HUES64 (cell line): ENCODE measurements at regions not wholly inside any gene's neighbourhood (a gene's known extent, or its start where the extent isn't known, plus 50 kb on each side); places are given as distances from the start of the nearest gene placed in this dataset.

Source experiments
- H3K27ac ChIP-seq: 2 replicates; pipeline ENCODE4 v1.7.0; 2013; ENCODE audit warnings: low read depth, low read length, inconsistent platforms
- H3K27me3 ChIP-seq: 2 replicates; pipeline ENCODE4 v1.6.1; 2013; ENCODE audit warnings: mild to moderate bottlenecking, low read length; ENCODE audit not compliant: insufficient read depth
- H3K36me3 ChIP-seq: 2 replicates; pipeline ENCODE4 v1.6.1; 2013; ENCODE audit warnings: mild to moderate bottlenecking, low read length; ENCODE audit not compliant: insufficient read depth
- H3K4me1 ChIP-seq: 2 replicates; pipeline ENCODE4 v1.6.1; 2013; ENCODE audit warnings: mild to moderate bottlenecking, low read length, moderate library complexity; ENCODE audit not compliant: insufficient read depth
- H3K4me3 ChIP-seq: 2 replicates; pipeline ENCODE4 v1.5.1; 2013; ENCODE audit warnings: mild to moderate bottlenecking, low read length, moderate library complexity
- H3K9ac ChIP-seq: 2 replicates; pipeline ENCODE4 v1.6.1; 2013; ENCODE audit warnings: mild to moderate bottlenecking, low read depth, low read length
- H3K9me3 ChIP-seq: 2 replicates; pipeline ENCODE4 v1.6.1; 2013; ENCODE audit warnings: low read depth, low read length; ENCODE audit not compliant: insufficient read depth
- WGBS: fragments of 150-250, 120-280 bp; methylation state at CpG from one replicate; pipeline ENCODE4 v1.1.7; 2013; ENCODE audit warnings: missing lambda C conversion rate; 5-methylcytosine and 5-hydroxymethylcytosine counted together

GRCh38 chr5:164893071-164893470, 1387.7 kb downstream of the MAT2B start:
- WGBS, result 75% methylated on average over 5 of the region's 5 CpGs
- peaks cover 17% of the 10 kb centered on the region for H3K9me3 ChIP-seq

GRCh38 chr5:164898705-164899104, 1393.3 kb downstream of the MAT2B start:
- Histone ChIP-seq H3K9me3 (peaks cover 5% of the 10 kb centered on the region), H3K27me3 (no peaks in the 10 kb centered on the region), H3K4me1 (no peaks in the 10 kb centered on the region), H3K9ac (no peak overlapping the region), H3K36me3 (no peaks in the 10 kb centered on the region), H3K4me3 (no peak overlapping the region), H3K27ac (no peak overlapping the region)

More at GRCh38 chr5:164893071-164893470, 1387.7 kb downstream of the MAT2B start:
- H3K4me1 ChIP-seq, result no peaks in the 10 kb centered on the region
- H3K9ac ChIP-seq, result no peak overlapping the region
- no peak overlapping the region for H3K27ac ChIP-seq
- no peak overlapping the region for H3K4me3 ChIP-seq
- no peaks in the 10 kb centered on the region for H3K27me3 ChIP-seq
- H3K36me3 ChIP-seq, result no peaks in the 10 kb centered on the region

- Histone ChIP-seq H3K4me3 (no peak overlapping the region), H3K36me3 (no peaks in the 10 kb centered on the region), H3K27ac (no peak overlapping the region), H3K4me1 (no peaks in the 10 kb centered on the region), H3K9ac (no peak overlapping the region), H3K27me3 (no peaks in the 10 kb centered on the region), H3K9me3 (no peaks in the 10 kb centered on the region)
- WGBS, result 94% methylated on average over 3 of the region's 3 CpGs
Measured at GRCh38 chr5:164909673-164910072, 1404.3 kb downstream of the MAT2B start.

GRCh38 chr5:164921722-164922121, 1416.3 kb downstream of the MAT2B start:
- Histone ChIP-seq H3K9ac (no peak overlapping the region), H3K27me3 (no peaks in the 10 kb centered on the region), H3K27ac (no peak overlapping the region), H3K4me1 (no peaks in the 10 kb centered on the region), H3K9me3 (peaks cover 27% of the 10 kb centered on the region; the same call in 1 of the 2 replicates), H3K4me3 (no peak overlapping the region), H3K36me3 (no peaks in the 10 kb centered on the region)

GRCh38 chr5:164934039-164934438, 1428.6 kb downstream of the MAT2B start:
- no peaks in the 10 kb centered on the region for H3K9me3 ChIP-seq
- no peak overlapping the region for H3K4me3 ChIP-seq
- WGBS, result 96% methylated on average over 7 of the region's 7 CpGs
- no peaks in the 10 kb centered on the region for H3K36me3 ChIP-seq
- no peak overlapping the region for H3K27ac ChIP-seq
- H3K9ac ChIP-seq, result no peak overlapping the region
- H3K4me1 ChIP-seq, result no peaks in the 10 kb centered on the region
- no peaks in the 10 kb centered on the region for H3K27me3 ChIP-seq

- H3K27me3 ChIP-seq, result no peaks in the 10 kb centered on the region
- 93% methylated on average over 7 of the region's 7 CpGs for WGBS
- H3K27ac ChIP-seq, result no peak overlapping the region
- H3K4me3 ChIP-seq, result no peak overlapping the region
- H3K36me3 ChIP-seq, result no peaks in the 10 kb centered on the region
- H3K4me1 ChIP-seq, result no peaks in the 10 kb centered on the region
- no peaks in the 10 kb centered on the region for H3K9me3 ChIP-seq
- H3K9ac ChIP-seq, result no peak overlapping the region
Measured at GRCh38 chr5:164934561-164934960, 1429.1 kb downstream of the MAT2B start.

GRCh38 chr5:164941132-164941531, 1435.7 kb downstream of the MAT2B start:
- H3K4me3 ChIP-seq, result no peak overlapping the region
- no peaks in the 10 kb centered on the region for H3K4me1 ChIP-seq
- no peak overlapping the region for H3K27ac ChIP-seq
- WGBS, result 91% methylated on average over 3 of the region's 4 CpGs
- H3K27me3 ChIP-seq, result no peaks in the 10 kb centered on the region
- no peak overlapping the region for H3K9ac ChIP-seq
- H3K9me3 ChIP-seq, result no peaks in the 10 kb centered on the region
- no peaks in the 10 kb centered on the region for H3K36me3 ChIP-seq

GRCh38 chr5:164950927-164951326, 1445.5 kb downstream of the MAT2B start:
- H3K4me1 ChIP-seq, result no peaks in the 10 kb centered on the region
- no peaks in the 10 kb centered on the region for H3K9me3 ChIP-seq
- H3K27me3 ChIP-seq, result no peaks in the 10 kb centered on the region
- no peaks in the 10 kb centered on the region for H3K36me3 ChIP-seq
- no peak overlapping the region for H3K4me3 ChIP-seq
- 93% methylated on average over 3 of the region's 3 CpGs for WGBS
- no peak overlapping the region for H3K9ac ChIP-seq
- no peak overlapping the region for H3K27ac ChIP-seq

GRCh38 chr5:164951570-164951969, 1446.2 kb downstream of the MAT2B start:
- no peak overlapping the region for H3K9ac ChIP-seq
- H3K4me3 ChIP-seq, result no peak overlapping the region
- no peak overlapping the region for H3K27ac ChIP-seq
- H3K27me3 ChIP-seq, result no peaks in the 10 kb centered on the region
- 94% methylated on average over 2 of the region's 2 CpGs for WGBS
- no peaks in the 10 kb centered on the region for H3K9me3 ChIP-seq
- H3K4me1 ChIP-seq, result no peaks in the 10 kb centered on the region
- H3K36me3 ChIP-seq, result no peaks in the 10 kb centered on the region

- 94% methylated on average over 5 of the region's 5 CpGs for WGBS
- Histone ChIP-seq H3K27me3 (no peaks in the 10 kb centered on the region), H3K9ac (no peak overlapping the region), H3K4me3 (no peak overlapping the region), H3K4me1 (no peaks in the 10 kb centered on the region), H3K27ac (no peak overlapping the region), H3K36me3 (no peaks in the 10 kb centered on the region), H3K9me3 (no peaks in the 10 kb centered on the region)
Measured at GRCh38 chr5:164958688-164959087, 1453.3 kb downstream of the MAT2B start.

GRCh38 chr5:164959761-164960160, 1454.3 kb downstream of the MAT2B start:
- WGBS, result 93% methylated on average over 4 of the region's 4 CpGs
- H3K27me3 ChIP-seq, result no peaks in the 10 kb centered on the region
- H3K4me3 ChIP-seq, result no peak overlapping the region
- H3K9me3 ChIP-seq, result no peaks in the 10 kb centered on the region
- H3K9ac ChIP-seq, result no peak overlapping the region
- no peaks in the 10 kb centered on the region for H3K36me3 ChIP-seq
- no peaks in the 10 kb centered on the region for H3K4me1 ChIP-seq
- no peak overlapping the region for H3K27ac ChIP-seq

- H3K27me3 ChIP-seq, result no peaks in the 10 kb centered on the region
- H3K9me3 ChIP-seq, result no peaks in the 10 kb centered on the region
- no peaks in the 10 kb centered on the region for H3K36me3 ChIP-seq
- 91% methylated on average over 2 of the region's 2 CpGs for WGBS
- no peak overlapping the region for H3K4me3 ChIP-seq
- no peaks in the 10 kb centered on the region for H3K4me1 ChIP-seq
- no peak overlapping the region for H3K9ac ChIP-seq
- H3K27ac ChIP-seq, result no peak overlapping the region
Measured at GRCh38 chr5:164962329-164962961, 1457.0 kb downstream of the MAT2B start.
